DOHH2 (cell line): ENCODE measurements at regions not wholly inside any gene's neighbourhood (a gene's known extent, or its start where the extent isn't known, plus 50 kb on each side); places are given as distances from the start of the nearest gene placed in this dataset.

ENCODE experiments used
- H3F3A ChIP-seq: fragments of 200-600 bp; sonication (generic), shearing (Covaris generic); 2 replicates; pipeline ENCODE4 v1.6.0; 2016; ENCODE audit warnings: antibody characterized with exemption, mild to moderate bottlenecking; ENCODE audit not compliant: control insufficient read depth, insufficient read depth
- H3K27ac ChIP-seq: fragments of 200-600 bp; sonication (generic); 2 replicates; pipeline ENCODE4 v1.5.1; 2014; ENCODE audit warnings: low read depth, mild to moderate bottlenecking, low read length, moderate library complexity
- H3K27me3 ChIP-seq: fragments of 200-600 bp; sonication (generic); 2 replicates; pipeline ENCODE4 v1.6.1; 2014; ENCODE audit warnings: mild to moderate bottlenecking, low read length, mixed read lengths; ENCODE audit not compliant: control insufficient read depth
- H3K36me3 ChIP-seq: fragments of 200-600 bp; sonication (generic); 2 replicates; pipeline ENCODE4 v1.6.1; 2014; ENCODE audit warnings: mild to moderate bottlenecking, low read length, moderate library complexity, mixed read lengths; ENCODE audit not compliant: control insufficient read depth
- H3K4me1 ChIP-seq: fragments of 200-600 bp; sonication (generic); 2 replicates; pipeline ENCODE4 v1.6.1; 2014; ENCODE audit warnings: mild to moderate bottlenecking, low read length, mixed read lengths; ENCODE audit not compliant: control insufficient read depth
- H3K4me2 ChIP-seq: fragments of 200-600 bp; sonication (generic); 2 replicates; pipeline ENCODE4 v1.6.0; 2014; ENCODE audit warnings: mild to moderate bottlenecking, low read length, moderate library complexity
- H3K4me3 ChIP-seq: fragments of 200-600 bp; sonication (generic); 2 replicates; pipeline ENCODE4 v1.5.1; 2014; ENCODE audit warnings: mild to moderate bottlenecking, low read length, mixed read lengths
- H3K79me2 ChIP-seq: fragments of 200-600 bp; sonication (generic); 2 replicates; pipeline ENCODE4 v1.6.1; 2014; ENCODE audit warnings: mild to moderate bottlenecking, low read length, mixed read lengths; ENCODE audit not compliant: control insufficient read depth
- H3K9me2 ChIP-seq: fragments of 200-600 bp; sonication (generic); replicated peaks from 2 replicates; pipeline ENCODE4 v1.6.1; 2014; ENCODE audit warnings: mild to moderate bottlenecking, low read length, mixed read lengths; ENCODE audit not compliant: control insufficient read depth
- H3K9me3 ChIP-seq: fragments of 200-600 bp; sonication (generic); 2 replicates; pipeline ENCODE4 v1.6.1; 2014; ENCODE audit warnings: antibody characterized with exemption, low read length, mixed read lengths; ENCODE audit not compliant: control insufficient read depth, insufficient read depth
- H4K20me1 ChIP-seq: fragments of 200-600 bp; sonication (generic); 2 replicates; pipeline ENCODE4 v1.6.0; 2014; ENCODE audit warnings: low read depth, mild to moderate bottlenecking, antibody characterized with exemption, low read length, moderate library complexity; ENCODE audit not compliant: control insufficient read depth, insufficient read depth
- EZH2phosphoT487 ChIP-seq: fragments of 200-600 bp; sonication (generic); IDR thresholded peaks from 2 replicates; pipeline ENCODE4 v1.6.1; 2017; ENCODE audit warnings: borderline replicate concordance, mild to moderate bottlenecking, antibody characterized with exemption, low read length, moderate library complexity, mixed read lengths
- TF ChIP-seq, protein P1 (sequence below): fragments of 200-600 bp; sonication (generic); IDR thresholded peaks from one replicate; pipeline ENCODE4 v1.5.1; 2014; ENCODE audit warnings: antibody characterized with exemption, mild to moderate bottlenecking, low read depth, low read length; ENCODE audit not compliant: poor library complexity, severe bottlenecking

DNA sequence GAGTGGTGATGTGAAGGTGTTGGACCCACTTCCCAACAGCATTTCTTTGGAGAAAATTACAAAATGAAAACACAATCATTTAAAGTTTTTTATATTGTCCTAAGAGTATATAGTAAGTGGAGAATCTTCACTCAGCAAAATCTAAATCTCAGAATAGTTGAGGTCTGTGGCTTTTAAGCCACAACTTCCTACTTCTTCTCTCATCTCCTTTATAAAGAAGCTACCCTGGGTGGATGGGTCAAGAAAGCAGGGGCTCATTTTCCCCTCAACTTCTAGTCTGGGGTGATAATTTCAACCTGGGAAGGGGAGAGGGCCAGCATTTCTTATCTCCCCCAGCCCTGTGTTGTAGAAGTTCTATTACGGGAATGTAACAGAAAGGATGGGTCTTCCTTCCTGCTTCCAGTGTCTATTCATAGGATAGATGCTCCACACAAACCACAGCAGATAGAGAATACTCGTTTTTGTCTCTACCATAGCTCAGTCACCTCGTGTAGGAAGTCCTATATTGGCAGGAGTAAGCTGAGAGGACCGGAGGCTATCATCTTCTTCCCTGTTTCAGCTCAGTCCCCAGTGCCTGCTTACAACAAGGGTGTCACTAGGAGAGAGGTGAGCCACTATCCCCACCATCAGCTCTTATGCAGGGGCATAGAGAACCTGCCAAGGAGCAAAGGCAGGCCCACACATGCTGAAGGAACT, 341.5 kb downstream of the CASP12 start:
- Histone ChIP-seq H3K27me3 (no peaks in the 10 kb centered on the region), H3K79me2 (no peaks in the 10 kb centered on the region), H3K4me1 (no peaks in the 10 kb centered on the region), H3F3A (no peaks in the 10 kb centered on the region), H3K27ac (no peak overlapping the region), H3K4me2 (no peak overlapping the region), H4K20me1 (no peaks in the 10 kb centered on the region), H3K9me2 (no peaks in the 10 kb centered on the region), H3K9me3 (no peaks in the 10 kb centered on the region), H3K4me3 (no peak overlapping the region), H3K36me3 (no peaks in the 10 kb centered on the region)
- no peak for TF ChIP-seq EZH2phosphoT487
- TF ChIP-seq, protein P1, sequence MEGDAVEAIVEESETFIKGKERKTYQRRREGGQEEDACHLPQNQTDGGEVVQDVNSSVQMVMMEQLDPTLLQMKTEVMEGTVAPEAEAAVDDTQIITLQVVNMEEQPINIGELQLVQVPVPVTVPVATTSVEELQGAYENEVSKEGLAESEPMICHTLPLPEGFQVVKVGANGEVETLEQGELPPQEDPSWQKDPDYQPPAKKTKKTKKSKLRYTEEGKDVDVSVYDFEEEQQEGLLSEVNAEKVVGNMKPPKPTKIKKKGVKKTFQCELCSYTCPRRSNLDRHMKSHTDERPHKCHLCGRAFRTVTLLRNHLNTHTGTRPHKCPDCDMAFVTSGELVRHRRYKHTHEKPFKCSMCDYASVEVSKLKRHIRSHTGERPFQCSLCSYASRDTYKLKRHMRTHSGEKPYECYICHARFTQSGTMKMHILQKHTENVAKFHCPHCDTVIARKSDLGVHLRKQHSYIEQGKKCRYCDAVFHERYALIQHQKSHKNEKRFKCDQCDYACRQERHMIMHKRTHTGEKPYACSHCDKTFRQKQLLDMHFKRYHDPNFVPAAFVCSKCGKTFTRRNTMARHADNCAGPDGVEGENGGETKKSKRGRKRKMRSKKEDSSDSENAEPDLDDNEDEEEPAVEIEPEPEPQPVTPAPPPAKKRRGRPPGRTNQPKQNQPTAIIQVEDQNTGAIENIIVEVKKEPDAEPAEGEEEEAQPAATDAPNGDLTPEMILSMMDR, result no peak

- H3K4me3 ChIP-seq, result no peak overlapping the region
- no peaks in the 10 kb centered on the region for H3K27me3 ChIP-seq
- no peaks in the 10 kb centered on the region for H3K9me2 ChIP-seq
- no peaks in the 10 kb centered on the region for H3K9me3 ChIP-seq
- no peaks in the 10 kb centered on the region for H4K20me1 ChIP-seq
- TF ChIP-seq, protein P1, result no peak
- TF ChIP-seq EZH2phosphoT487, result no peak
- H3K79me2 ChIP-seq, result no peaks in the 10 kb centered on the region
- no peak overlapping the region for H3K27ac ChIP-seq
- no peaks in the 10 kb centered on the region for H3K4me1 ChIP-seq
- no peaks in the 10 kb centered on the region for H3K36me3 ChIP-seq
- no peaks in the 10 kb centered on the region for H3F3A ChIP-seq
- H3K4me2 ChIP-seq, result no peak overlapping the region
Measured at GRCh38 chr11:104549019-104549418, 349.2 kb downstream of the CASP12 start.

GRCh38 chr11:104547996-104548661, 350.1 kb downstream of the CASP12 start:
- Histone ChIP-seq H3K9me2 (no peaks in the 10 kb centered on the region), H3K79me2 (no peaks in the 10 kb centered on the region), H3K27me3 (no peaks in the 10 kb centered on the region), H3K4me1 (no peaks in the 10 kb centered on the region), H3K4me2 (no peak overlapping the region), H3K9me3 (no peaks in the 10 kb centered on the region), H3F3A (no peaks in the 10 kb centered on the region), H3K36me3 (no peaks in the 10 kb centered on the region), H4K20me1 (no peaks in the 10 kb centered on the region), H3K4me3 (no peak overlapping the region), H3K27ac (no peak overlapping the region)
- TF ChIP-seq, protein P1, result peak; percentile 12
- no peak for TF ChIP-seq EZH2phosphoT487
